ENCODE measurements at regions not wholly inside any gene's neighbourhood (a gene's known extent, or its start where the extent isn't known, plus 50 kb on each side); places are given as distances from the start of the nearest gene placed in this dataset.
A peak's percentile ranks its signal among the peaks of the same experiment; 100 is the strongest.

DNA sequence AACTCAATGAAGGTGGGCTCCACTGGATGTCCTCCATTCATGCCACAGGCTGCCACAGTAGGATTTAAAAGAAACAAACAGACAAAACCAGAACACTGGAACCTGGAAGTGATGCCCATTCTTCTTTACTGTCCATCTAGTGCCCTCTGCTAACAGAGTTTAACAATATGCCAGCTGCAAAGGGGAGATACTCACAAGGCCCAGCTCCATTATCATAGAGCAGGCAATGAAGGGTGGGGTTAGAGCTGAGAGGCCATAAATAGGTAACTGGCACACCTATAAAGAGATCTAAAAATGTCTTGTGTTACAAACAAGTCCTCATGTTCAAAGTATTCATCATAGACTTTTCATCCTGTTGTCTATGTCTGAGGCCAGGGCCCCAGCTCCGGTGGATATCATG, 75.6 kb downstream of the SOD2 start:
- no peak for DNase-seq (ENCODE audit: low read depth in 1 of 2, low spot score in 1 of 2)
- Histone ChIP-seq H3K4me1 (ENCODE audit: low read depth) (no peaks in the 10 kb centered on the region), H3K27me3 (no peaks in the 10 kb centered on the region), H3K27ac (no peak overlapping the region), H3K36me3 (no peaks in the 10 kb centered on the region), H3K9me3 (ENCODE audit: low read depth) (no peaks in the 10 kb centered on the region), H3K4me3 (no peak overlapping the region)
- TF ChIP-seq, protein P1, sequence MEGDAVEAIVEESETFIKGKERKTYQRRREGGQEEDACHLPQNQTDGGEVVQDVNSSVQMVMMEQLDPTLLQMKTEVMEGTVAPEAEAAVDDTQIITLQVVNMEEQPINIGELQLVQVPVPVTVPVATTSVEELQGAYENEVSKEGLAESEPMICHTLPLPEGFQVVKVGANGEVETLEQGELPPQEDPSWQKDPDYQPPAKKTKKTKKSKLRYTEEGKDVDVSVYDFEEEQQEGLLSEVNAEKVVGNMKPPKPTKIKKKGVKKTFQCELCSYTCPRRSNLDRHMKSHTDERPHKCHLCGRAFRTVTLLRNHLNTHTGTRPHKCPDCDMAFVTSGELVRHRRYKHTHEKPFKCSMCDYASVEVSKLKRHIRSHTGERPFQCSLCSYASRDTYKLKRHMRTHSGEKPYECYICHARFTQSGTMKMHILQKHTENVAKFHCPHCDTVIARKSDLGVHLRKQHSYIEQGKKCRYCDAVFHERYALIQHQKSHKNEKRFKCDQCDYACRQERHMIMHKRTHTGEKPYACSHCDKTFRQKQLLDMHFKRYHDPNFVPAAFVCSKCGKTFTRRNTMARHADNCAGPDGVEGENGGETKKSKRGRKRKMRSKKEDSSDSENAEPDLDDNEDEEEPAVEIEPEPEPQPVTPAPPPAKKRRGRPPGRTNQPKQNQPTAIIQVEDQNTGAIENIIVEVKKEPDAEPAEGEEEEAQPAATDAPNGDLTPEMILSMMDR (IDR thresholded peaks at IDR 0.05; ENCODE audit: low read depth, low read length): no peak

DNA sequence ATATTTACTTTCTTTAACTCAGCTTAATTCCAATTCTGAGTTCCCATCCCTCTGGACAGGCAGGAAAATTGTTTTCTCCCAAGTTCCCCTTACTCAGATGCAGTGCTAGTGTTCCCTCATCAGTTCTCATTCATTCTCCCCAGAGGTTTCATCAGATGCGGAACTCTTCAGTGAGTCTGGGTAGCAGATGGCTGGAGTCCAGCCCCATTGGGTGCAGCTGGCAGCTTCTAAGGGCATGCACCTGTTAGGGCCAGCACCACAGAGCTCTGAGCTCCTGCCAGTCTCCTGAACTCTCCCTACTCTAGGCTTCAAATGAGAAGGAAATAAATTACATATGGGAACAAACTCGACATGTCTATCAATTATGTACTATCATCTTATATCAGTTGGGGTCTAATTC, 76.6 kb downstream of the SOD2 start:
- H3K36me3 ChIP-seq: no peaks in the 10 kb centered on the region
- no peaks in the 10 kb centered on the region for H3K9me3 ChIP-seq (ENCODE audit: low read depth)
- H3K27me3 ChIP-seq: no peaks in the 10 kb centered on the region
- no peak overlapping the region for H3K4me3 ChIP-seq
- TF ChIP-seq, protein P1 (IDR thresholded peaks at IDR 0.05; ENCODE audit: low read depth, low read length): no peak
- no peaks in the 10 kb centered on the region for H3K4me1 ChIP-seq (ENCODE audit: low read depth)
- no peak for DNase-seq (ENCODE audit: low read depth in 1 of 2, low spot score in 1 of 2)
- no peak overlapping the region for H3K27ac ChIP-seq

DNA sequence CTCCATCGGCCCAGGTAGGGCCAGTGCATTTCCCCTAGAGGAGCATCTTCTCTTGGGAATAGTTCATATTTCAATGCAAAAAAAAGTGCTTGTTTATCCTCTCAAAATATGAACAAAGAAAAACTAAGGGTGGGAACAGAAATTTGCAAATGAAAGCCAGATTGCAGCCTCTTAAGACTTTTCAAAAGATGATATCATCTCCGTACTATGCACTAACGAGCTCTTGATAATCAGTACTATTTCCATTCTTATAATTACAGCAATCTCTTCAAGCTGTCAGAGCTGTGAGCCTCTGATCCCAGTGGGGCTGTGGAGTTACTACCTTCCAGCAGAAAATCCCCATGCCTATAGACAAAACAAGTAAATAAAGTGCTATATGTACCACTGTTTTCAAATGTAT, 77.1 kb downstream of the SOD2 start:
- H3K4me3 ChIP-seq: no peak overlapping the region
- H3K4me1 ChIP-seq (ENCODE audit: low read depth): no peaks in the 10 kb centered on the region
- no peaks in the 10 kb centered on the region for H3K27me3 ChIP-seq
- TF ChIP-seq, protein P1 (IDR thresholded peaks at IDR 0.05; ENCODE audit: low read depth, low read length): no peak
- H3K36me3 ChIP-seq: no peaks in the 10 kb centered on the region
- no peak overlapping the region for H3K27ac ChIP-seq
- H3K9me3 ChIP-seq (ENCODE audit: low read depth): no peaks in the 10 kb centered on the region
- no peak for DNase-seq (ENCODE audit: low read depth in 1 of 2, low spot score in 1 of 2)

DNA sequence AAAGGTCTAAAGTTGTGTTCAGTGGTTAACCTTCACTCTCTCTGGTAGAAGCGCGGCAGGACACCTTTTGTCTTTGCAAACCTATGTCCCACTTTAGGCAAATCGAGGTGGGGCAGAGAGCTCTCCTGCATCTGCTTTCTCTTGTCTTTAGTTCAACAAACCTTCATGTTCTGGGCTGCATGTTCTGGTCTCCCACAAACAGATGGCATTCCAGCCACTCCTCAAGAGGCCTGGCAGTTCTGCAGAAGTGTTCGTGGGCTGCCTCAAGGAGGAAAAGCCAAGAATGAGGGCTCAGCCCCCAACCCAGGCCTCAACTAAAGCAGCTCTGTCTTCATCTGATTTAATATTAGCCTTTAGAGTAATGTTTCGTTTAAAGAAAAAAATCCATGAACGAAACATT, 82.2 kb downstream of the SOD2 start:
- no peak overlapping the region for H3K4me3 ChIP-seq
- H3K9me3 ChIP-seq (ENCODE audit: low read depth): no peaks in the 10 kb centered on the region
- DNase-seq (ENCODE audit: low read depth in 1 of 2, low spot score in 1 of 2): no peak
- H3K27ac ChIP-seq: no peak overlapping the region
- no peaks in the 10 kb centered on the region for H3K4me1 ChIP-seq (ENCODE audit: low read depth)
- no peaks in the 10 kb centered on the region for H3K27me3 ChIP-seq
- TF ChIP-seq, protein P1 (IDR thresholded peaks at IDR 0.05; ENCODE audit: low read depth, low read length): no peak
- H3K36me3 ChIP-seq: no peaks in the 10 kb centered on the region

DNA sequence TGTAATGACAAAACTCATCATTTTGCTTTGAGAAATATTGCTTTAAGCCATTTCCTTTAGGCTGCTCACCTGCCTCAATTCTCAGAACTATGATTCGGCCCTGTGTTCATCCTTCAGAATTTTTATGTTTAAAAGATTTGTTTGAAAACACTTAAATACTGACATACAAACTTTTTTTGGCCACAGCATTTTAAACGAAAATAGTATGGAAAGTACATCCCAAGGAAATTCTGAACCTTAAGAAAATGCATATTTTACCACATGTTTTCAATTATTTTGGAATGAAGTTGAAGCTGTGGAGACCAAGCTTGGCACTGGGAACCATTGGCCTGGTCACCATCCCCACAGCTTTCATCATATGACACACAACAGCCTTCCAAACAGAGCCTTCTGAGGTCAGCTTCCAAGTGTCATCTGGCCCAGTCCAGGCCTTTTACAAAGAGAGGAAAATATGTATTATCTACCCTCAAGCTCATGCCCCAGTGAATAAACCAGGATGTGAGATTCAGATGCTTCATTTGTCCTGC, 83.3 kb downstream of the SOD2 start:
- DNase-seq (ENCODE audit: low read depth in 1 of 2, low spot score in 1 of 2): peak in 1 of 2 donors; percentile 5
- no peak overlapping the region for H3K4me3 ChIP-seq
- H3K27ac ChIP-seq: no peak overlapping the region
- no peaks in the 10 kb centered on the region for H3K4me1 ChIP-seq (ENCODE audit: low read depth)
- TF ChIP-seq, protein P1 (IDR thresholded peaks at IDR 0.05; ENCODE audit: low read depth, low read length): no peak
- H3K36me3 ChIP-seq: no peaks in the 10 kb centered on the region
- no peaks in the 10 kb centered on the region for H3K27me3 ChIP-seq
- no peaks in the 10 kb centered on the region for H3K9me3 ChIP-seq (ENCODE audit: low read depth)
